A673 (cell line): ENCODE measurements at regions not wholly inside any gene's neighbourhood (a gene's known extent, or its start where the extent isn't known, plus 50 kb on each side); places are given as distances from the start of the nearest gene placed in this dataset.
A peak's percentile ranks its signal among the peaks of the same experiment; 100 is the strongest.

Experiments used
- BruUV-seq: library from RNA; stranded (reverse); fragments of 400-500 nt; replicated peaks from 2 replicates; lab custom pipeline; 2021; lab: Mats Ljungman, UMichigan
- CTCF ChIA-PET: fragments of 300-600 bp; sonication (Branson Sonifier 250); formaldehyde crosslinking; loops from one replicate; lab custom pipeline; 2022; ENCODE audit warnings: antibody characterized with exemption; lab: Charles Lee
- POLR2A ChIA-PET: fragments of 300-600 bp; sonication (Branson Sonifier 250); formaldehyde crosslinking; loops from one replicate; lab custom pipeline; 2022; ENCODE audit warnings: antibody characterized with exemption; ENCODE audit not compliant: low non-redundant PET; lab: Charles Lee
- DNase-seq: peaks from one replicate; pipeline ENCODE4 v3.0.0-alpha.2; 2015; ENCODE audit warnings: low spot score
- H3K27ac ChIP-seq: fragments of 200-600 bp; sonication (generic); 2 replicates; pipeline ENCODE4 v1.5.1; 2016; ENCODE audit warnings: mixed run types, low read depth, mild to moderate bottlenecking, mixed read lengths, antibody characterized with exemption, low read length; ENCODE audit not compliant: poor library complexity, severe bottlenecking
- H3K27me3 ChIP-seq: fragments of 200-600 bp; sonication (generic); replicated peaks from 2 replicates; pipeline ENCODE4 v1.6.1; 2017; ENCODE audit warnings: mixed run types, low read depth, mild to moderate bottlenecking, mixed read lengths, antibody characterized with exemption, low read length; ENCODE audit not compliant: insufficient read depth, poor library complexity
- H3K36me3 ChIP-seq: fragments of 200-600 bp; sonication (generic); 2 replicates; pipeline ENCODE4 v1.6.1; 2016; ENCODE audit warnings: mixed run types, mild to moderate bottlenecking, mixed read lengths, antibody characterized with exemption, low read length; ENCODE audit not compliant: insufficient read depth, poor library complexity, severe bottlenecking
- H3K4me1 ChIP-seq: fragments of 200-600 bp; sonication (generic); 2 replicates; pipeline ENCODE4 v1.6.1; 2017; ENCODE audit warnings: mixed run types, mild to moderate bottlenecking, mixed read lengths, antibody characterized with exemption, low read length; ENCODE audit not compliant: insufficient read depth, poor library complexity, severe bottlenecking
- H3K4me3 ChIP-seq: fragments of 200-600 bp; sonication (generic); 2 replicates; pipeline ENCODE4 v1.5.1; 2016; ENCODE audit warnings: low read depth, mixed run types, mild to moderate bottlenecking, mixed read lengths, low read length; ENCODE audit not compliant: poor library complexity, severe bottlenecking
- H3K9me3 ChIP-seq: fragments of 200-600 bp; sonication (generic); 2 replicates; pipeline ENCODE4 v1.6.1; 2016; ENCODE audit warnings: mixed run types, low read depth, mild to moderate bottlenecking, mixed read lengths, antibody characterized with exemption, low read length; ENCODE audit not compliant: poor library complexity, severe bottlenecking
- EZH2 ChIP-seq: fragments of 200-600 bp; sonication (generic); IDR thresholded peaks from 2 replicates; pipeline ENCODE4 v1.6.1; 2017; ENCODE audit warnings: borderline replicate concordance, low read depth, mild to moderate bottlenecking, mixed read lengths, antibody characterized with exemption, low read length; ENCODE audit not compliant: poor library complexity, severe bottlenecking
- intact Hi-C: fragments of 100-400 bp; cut with micrococcal nuclease; formaldehyde crosslinking; loops from one replicate; pipeline ENCODE4 v1.10.0; 2022; ENCODE audit not compliant: unreplicated experiment
- TF ChIP-seq, protein P1 (sequence below): fragments of 300-800, 200-600 bp; sonication (generic); conservative IDR thresholded peaks from 2 replicates; pipeline ENCODE4 v1.5.1; 2017; ENCODE audit warnings: low read depth, mild to moderate bottlenecking, antibody characterized with exemption, low read length, moderate library complexity, mixed read lengths

DNA sequence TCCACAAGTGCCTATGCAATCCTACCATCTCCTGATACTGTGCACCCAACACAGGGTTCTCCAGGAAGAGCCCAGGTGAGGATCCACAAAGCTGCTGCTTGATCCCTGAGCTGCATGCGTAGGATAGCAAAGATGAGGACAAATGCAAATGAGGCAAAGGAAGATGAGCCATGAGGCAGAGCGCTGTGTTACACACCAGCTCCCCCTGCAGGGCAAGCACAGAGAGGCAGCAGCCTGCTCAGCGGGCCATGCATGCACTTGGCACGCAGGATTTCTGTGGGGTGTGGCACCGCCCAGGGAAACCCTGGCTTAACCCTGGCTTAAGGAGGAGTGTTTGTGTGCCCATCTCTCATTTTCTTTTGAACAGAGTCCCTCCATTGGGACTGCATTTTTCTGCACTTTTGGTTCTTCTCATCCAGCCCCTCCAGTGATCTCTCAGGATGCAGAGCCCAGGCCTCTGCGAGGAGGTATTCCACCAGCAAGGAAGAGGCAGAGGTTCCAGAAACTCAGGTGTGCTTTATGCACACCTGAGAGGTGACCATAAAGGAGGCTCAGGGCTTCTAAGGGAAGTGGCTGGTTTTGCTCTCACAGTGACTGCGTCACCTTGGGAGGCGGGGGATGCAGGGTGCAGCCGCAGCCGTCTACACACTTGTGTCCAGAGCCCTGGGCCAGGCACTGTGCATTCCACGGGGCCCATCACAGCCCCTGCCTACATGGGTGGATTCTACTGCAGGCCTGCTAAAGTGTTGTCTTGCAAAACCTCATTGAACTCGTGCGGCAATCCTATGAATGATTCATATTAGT lies 973.3 kb upstream of the TMEM132C start:
- no peak overlapping the region for H3K4me3 ChIP-seq
- no peak overlapping the region for H3K27ac ChIP-seq
- H3K36me3 ChIP-seq = no peaks in the 10 kb centered on the region
- H3K4me1 ChIP-seq = peaks cover 14% of the 10 kb centered on the region
- POLR2A ChIA-PET = no interaction called here
- CTCF ChIA-PET = interaction anchor here (0.6 to 1.3 kb wide), 6 partner anchors 28 to 509 kb away, joined by 3 to 11 read pairs (median 5); no protein-coding TSS in a partner anchor
- no peaks in the 10 kb centered on the region for H3K27me3 ChIP-seq
- no TSS peak for BruUV-seq
- intact Hi-C loops = loop anchor here (2.0 to 10.0 kb wide), 4 partner anchors 143 to 381 kb away; no protein-coding TSS in a partner anchor
- TF ChIP-seq, protein P1, sequence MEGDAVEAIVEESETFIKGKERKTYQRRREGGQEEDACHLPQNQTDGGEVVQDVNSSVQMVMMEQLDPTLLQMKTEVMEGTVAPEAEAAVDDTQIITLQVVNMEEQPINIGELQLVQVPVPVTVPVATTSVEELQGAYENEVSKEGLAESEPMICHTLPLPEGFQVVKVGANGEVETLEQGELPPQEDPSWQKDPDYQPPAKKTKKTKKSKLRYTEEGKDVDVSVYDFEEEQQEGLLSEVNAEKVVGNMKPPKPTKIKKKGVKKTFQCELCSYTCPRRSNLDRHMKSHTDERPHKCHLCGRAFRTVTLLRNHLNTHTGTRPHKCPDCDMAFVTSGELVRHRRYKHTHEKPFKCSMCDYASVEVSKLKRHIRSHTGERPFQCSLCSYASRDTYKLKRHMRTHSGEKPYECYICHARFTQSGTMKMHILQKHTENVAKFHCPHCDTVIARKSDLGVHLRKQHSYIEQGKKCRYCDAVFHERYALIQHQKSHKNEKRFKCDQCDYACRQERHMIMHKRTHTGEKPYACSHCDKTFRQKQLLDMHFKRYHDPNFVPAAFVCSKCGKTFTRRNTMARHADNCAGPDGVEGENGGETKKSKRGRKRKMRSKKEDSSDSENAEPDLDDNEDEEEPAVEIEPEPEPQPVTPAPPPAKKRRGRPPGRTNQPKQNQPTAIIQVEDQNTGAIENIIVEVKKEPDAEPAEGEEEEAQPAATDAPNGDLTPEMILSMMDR = peak; percentile 97
- no peak for TF ChIP-seq EZH2
- peak; percentile 89 for DNase-seq
- H3K9me3 ChIP-seq = peaks cover 2% of the 10 kb centered on the region

DNA sequence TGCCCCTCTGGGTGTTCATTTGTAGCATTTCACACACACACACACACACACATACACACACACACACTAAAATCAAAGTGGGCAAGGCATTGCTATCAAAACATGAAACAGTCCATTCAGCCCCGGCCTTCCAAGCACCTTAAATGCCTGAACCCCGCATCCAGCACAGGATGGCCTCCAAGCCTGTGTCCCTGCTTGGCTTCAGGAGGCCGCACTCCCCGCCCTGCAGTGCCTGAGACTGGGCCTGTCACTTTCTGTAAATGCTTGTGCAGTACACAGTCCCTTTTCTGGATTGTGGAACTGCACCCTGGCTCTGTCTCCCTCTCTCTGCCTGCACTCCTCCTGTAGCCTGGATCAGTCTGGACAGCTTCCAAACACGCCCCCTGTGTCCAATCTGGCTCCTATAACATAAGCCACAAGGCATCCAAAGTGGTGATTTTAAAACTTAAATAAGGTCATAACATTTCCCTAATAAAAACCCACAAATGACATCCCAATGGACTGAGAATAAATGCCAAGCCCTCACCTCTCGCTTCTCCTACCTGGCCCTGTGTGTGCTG lies 972.2 kb upstream of the TMEM132C start:
- no peaks in the 10 kb centered on the region for H3K36me3 ChIP-seq
- H3K9me3 ChIP-seq = peaks cover 12% of the 10 kb centered on the region
- POLR2A ChIA-PET = no interaction called here
- TF ChIP-seq, protein P1 = no peak
- no peak for TF ChIP-seq EZH2
- H3K27ac ChIP-seq = no peak overlapping the region
- H3K4me1 ChIP-seq = peaks cover 14% of the 10 kb centered on the region
- intact Hi-C loops = loop anchor here (10.0 kb wide), 2 partner anchors 360 to 380 kb away; no protein-coding TSS in a partner anchor
- no TSS peak for BruUV-seq
- H3K4me3 ChIP-seq = no peak overlapping the region
- CTCF ChIA-PET = no interaction called here
- H3K27me3 ChIP-seq = no peaks in the 10 kb centered on the region
- DNase-seq = peak; percentile 48

DNA sequence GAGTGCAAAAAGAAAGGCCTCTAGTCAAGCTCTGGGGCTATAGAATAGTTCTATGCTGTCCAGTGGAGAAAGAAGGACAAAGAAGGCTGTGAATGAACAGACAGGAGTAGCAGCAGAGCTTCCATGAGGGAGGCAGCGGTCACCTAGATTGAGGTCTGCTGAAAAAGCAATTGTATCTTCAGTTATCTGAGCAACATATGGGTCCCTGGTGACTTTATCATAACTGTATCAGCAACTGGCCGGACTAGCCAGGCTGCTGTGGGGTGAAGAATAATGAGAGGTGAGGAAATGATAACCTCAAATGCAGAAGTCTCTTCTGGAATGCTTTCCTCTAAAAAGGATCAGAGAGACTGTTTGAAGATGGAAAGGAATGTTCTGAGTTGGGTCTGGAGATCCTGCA lies 971.3 kb upstream of the TMEM132C start:
- CTCF ChIA-PET = no interaction called here

More for the DNA sequence above, 971.3 kb upstream of the TMEM132C start:
- intact Hi-C loops = loop anchor here (10.0 kb wide), 2 partner anchors 361 to 379 kb away; no protein-coding TSS in a partner anchor
- POLR2A ChIA-PET = no interaction called here
- TF ChIP-seq EZH2 = no peak
- Histone ChIP-seq H3K4me3 (no peak overlapping the region), H3K27ac (no peak overlapping the region), H3K4me1 (peaks cover 14% of the 10 kb centered on the region), H3K36me3 (no peaks in the 10 kb centered on the region), H3K9me3 (peaks cover 13% of the 10 kb centered on the region), H3K27me3 (no peaks in the 10 kb centered on the region)
- DNase-seq = no peak
- BruUV-seq = no TSS peak
